GM21526 (cell line): ENCODE measurements at regions not wholly inside any gene's neighbourhood (a gene's known extent, or its start where the extent isn't known, plus 50 kb on each side); places are given as distances from the start of the nearest gene placed in this dataset.

Experiments
- ATAC-seq: cut with Tn5 transposase; IDR thresholded peaks from one replicate; pipeline ENCODE4 v1.9.1; 2021; ENCODE audit warnings: moderate library complexity; ENCODE audit not compliant: unreplicated experiment, low FRiP score

- no peak for ATAC-seq
Observed at GRCh38 chr1:101153692-101154091, 83.1 kb upstream of the S1PR1 start.

- ATAC-seq: no peak
Observed at GRCh38 chr1:101152633-101153032, 84.2 kb upstream of the S1PR1 start.

- no peak for ATAC-seq
Observed at GRCh38 chr1:101151286-101151685, 85.5 kb upstream of the S1PR1 start.

- no peak for ATAC-seq
Observed at GRCh38 chr1:101150670-101151069, 86.1 kb upstream of the S1PR1 start.

GRCh38 chr1:101150266-101150665, 86.6 kb upstream of the S1PR1 start:
- ATAC-seq: no peak

- ATAC-seq: no peak
Observed at GRCh38 chr1:101148980-101149379, 87.8 kb upstream of the S1PR1 start.

- no peak for ATAC-seq
Observed at GRCh38 chr1:101147381-101147780, 89.4 kb upstream of the S1PR1 start.

- ATAC-seq: no peak
Observed at GRCh38 chr1:101145449-101145820, 91.4 kb upstream of the S1PR1 start.

GRCh38 chr1:101144671-101145448, 92.0 kb upstream of the S1PR1 start:
- ATAC-seq: no peak

- ATAC-seq: no peak
Observed at GRCh38 chr1:101142244-101142643, 94.6 kb upstream of the S1PR1 start.

- ATAC-seq: no peak
Observed at GRCh38 chr1:101141376-101141775, 95.4 kb upstream of the S1PR1 start.

GRCh38 chr1:101139821-101140718, 96.7 kb upstream of the S1PR1 start:
- ATAC-seq: no peak

GRCh38 chr1:101139130-101139529, 97.7 kb upstream of the S1PR1 start:
- ATAC-seq: no peak

GRCh38 chr1:101137144-101138126, 99.4 kb upstream of the S1PR1 start:
- ATAC-seq: no peak

- ATAC-seq: peak; percentile 72
Observed at GRCh38 chr1:101136739-101137138, 100.1 kb upstream of the S1PR1 start.

- ATAC-seq: no peak
Observed at GRCh38 chr1:101136271-101136670, 100.5 kb upstream of the S1PR1 start.

GRCh38 chr1:101135526-101135925, 101.3 kb upstream of the S1PR1 start:
- ATAC-seq: no peak

GRCh38 chr1:101131239-101131843, 105.5 kb upstream of the S1PR1 start:
- ATAC-seq: no peak

- ATAC-seq: no peak
Observed at GRCh38 chr1:101130673-101131072, 105.1 kb upstream of the DPH5 start.

GRCh38 chr1:101128846-101129245, 103.3 kb upstream of the DPH5 start:
- no peak for ATAC-seq
